ENCODE measurements at regions not wholly inside any gene's neighbourhood (a gene's known extent, or its start where the extent isn't known, plus 50 kb on each side); places are given as distances from the start of the nearest gene placed in this dataset.

DNA sequence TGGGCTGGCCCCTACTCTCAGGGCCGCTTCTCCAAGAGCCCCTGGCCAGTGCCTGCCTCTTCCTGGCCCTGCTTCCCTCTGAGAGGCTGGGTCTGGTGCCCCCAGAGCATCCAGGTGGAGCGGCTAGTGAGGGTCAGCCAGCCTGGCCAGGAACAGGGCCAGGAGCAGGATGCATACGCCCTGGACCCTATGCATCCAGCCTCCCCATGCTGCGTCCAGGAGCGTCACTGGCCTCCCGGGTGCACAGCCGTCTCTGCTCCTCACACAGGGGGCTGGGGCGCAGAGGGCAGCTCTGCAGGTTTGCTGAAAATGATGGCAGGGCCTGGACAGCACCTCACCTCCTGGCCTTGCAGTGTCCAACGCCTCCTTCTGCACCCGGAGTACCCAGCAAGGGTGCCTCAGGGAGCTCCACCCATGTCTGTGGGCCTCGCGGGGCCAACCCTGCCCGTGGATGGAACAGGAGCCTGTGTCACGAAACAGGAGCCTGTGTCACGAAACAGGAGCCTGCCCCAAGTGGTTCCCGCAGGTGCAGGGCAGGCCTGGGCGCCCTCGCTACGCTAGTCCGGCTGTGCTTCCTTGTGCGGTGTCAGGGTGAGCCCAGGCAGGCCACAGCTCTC lies 246.2 kb upstream of the PPP2R2D start:
- TF ChIP-seq, protein P1, sequence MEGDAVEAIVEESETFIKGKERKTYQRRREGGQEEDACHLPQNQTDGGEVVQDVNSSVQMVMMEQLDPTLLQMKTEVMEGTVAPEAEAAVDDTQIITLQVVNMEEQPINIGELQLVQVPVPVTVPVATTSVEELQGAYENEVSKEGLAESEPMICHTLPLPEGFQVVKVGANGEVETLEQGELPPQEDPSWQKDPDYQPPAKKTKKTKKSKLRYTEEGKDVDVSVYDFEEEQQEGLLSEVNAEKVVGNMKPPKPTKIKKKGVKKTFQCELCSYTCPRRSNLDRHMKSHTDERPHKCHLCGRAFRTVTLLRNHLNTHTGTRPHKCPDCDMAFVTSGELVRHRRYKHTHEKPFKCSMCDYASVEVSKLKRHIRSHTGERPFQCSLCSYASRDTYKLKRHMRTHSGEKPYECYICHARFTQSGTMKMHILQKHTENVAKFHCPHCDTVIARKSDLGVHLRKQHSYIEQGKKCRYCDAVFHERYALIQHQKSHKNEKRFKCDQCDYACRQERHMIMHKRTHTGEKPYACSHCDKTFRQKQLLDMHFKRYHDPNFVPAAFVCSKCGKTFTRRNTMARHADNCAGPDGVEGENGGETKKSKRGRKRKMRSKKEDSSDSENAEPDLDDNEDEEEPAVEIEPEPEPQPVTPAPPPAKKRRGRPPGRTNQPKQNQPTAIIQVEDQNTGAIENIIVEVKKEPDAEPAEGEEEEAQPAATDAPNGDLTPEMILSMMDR (IDR thresholded peaks at IDR 0.05): no peak
- TF ChIP-seq POLR2A (IDR thresholded peaks at IDR 0.05): no peak

All from gastroesophageal sphincter (tissue), 3 donors.